ENCODE measurements at regions not wholly inside any gene's neighbourhood (a gene's known extent, or its start where the extent isn't known, plus 50 kb on each side); places are given as distances from the start of the nearest gene placed in this dataset.
"Not testable (repeated sequence)": the region's sequence is repeated elsewhere in the genome, so short reads cannot be mapped to it uniquely, and the experiment has no call there.

DNA sequence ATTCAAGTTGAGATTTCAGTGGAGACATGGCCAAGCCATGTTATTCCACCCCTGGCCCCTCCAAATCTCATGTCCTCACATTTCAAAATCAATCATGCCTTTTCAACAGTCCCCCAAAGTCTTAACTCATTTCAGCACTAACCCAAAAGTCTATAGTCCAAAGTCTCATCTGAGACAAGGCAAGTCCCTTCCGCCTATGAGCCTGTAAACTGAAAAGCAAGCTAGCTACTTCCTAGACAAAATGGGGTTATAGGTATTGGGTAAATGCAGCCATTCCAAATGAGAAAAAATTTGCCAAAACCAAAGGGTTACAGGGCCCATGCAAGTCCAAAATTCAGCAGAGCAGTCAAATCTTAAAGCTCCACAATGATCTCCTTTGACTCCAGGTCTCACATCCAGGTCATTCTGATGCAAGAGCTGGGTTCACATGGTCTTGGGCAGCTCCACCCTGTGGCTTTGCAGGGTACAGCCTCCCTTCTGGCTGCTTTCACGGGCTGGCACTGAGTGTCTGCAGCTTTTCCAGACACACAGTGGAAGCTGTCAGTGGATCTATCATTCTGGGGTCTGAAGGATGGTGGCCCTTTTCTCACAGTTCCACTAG, 95.7 kb downstream of the MTNR1B start:
- TF ChIP-seq, protein P1, sequence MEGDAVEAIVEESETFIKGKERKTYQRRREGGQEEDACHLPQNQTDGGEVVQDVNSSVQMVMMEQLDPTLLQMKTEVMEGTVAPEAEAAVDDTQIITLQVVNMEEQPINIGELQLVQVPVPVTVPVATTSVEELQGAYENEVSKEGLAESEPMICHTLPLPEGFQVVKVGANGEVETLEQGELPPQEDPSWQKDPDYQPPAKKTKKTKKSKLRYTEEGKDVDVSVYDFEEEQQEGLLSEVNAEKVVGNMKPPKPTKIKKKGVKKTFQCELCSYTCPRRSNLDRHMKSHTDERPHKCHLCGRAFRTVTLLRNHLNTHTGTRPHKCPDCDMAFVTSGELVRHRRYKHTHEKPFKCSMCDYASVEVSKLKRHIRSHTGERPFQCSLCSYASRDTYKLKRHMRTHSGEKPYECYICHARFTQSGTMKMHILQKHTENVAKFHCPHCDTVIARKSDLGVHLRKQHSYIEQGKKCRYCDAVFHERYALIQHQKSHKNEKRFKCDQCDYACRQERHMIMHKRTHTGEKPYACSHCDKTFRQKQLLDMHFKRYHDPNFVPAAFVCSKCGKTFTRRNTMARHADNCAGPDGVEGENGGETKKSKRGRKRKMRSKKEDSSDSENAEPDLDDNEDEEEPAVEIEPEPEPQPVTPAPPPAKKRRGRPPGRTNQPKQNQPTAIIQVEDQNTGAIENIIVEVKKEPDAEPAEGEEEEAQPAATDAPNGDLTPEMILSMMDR (IDR thresholded peaks at IDR 0.05; ENCODE audit: poor library complexity), result peak; percentile 14
- TF ChIP-seq EZH2phosphoT487 (IDR thresholded peaks at IDR 0.05; ENCODE audit: low read depth, severe bottlenecking, unreplicated experiment), result not testable (repeated sequence)

Data from hepatocyte (in vitro differentiated cells).